ENCODE measurements at regions not wholly inside any gene's neighbourhood (a gene's known extent, or its start where the extent isn't known, plus 50 kb on each side); places are given as distances from the start of the nearest gene placed in this dataset.

DNA sequence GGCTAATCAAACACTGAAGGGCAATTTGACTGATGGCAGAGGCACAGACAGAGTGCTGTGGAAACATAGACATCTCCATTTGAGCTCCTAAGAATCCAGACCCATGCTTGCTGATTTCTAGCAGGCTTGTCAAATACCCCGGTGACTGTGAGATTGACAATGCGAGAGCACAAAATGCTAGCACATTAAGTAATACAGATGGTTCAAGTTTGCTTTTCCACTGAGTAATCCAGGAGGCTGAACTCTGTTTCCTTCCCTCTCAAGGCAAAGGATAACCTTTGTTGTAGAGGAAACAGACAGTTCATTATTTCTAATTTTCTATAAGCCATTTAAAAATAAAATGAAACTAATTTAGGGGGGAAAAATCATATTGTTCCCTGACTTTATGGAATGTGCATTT is 256.5 kb upstream of the CRY1 start:
- DNase-seq: no peak

GRCh38 chr12:107351109-107351508 is 257.8 kb upstream of the CRY1 start:
- DNase-seq: no peak

DNA sequence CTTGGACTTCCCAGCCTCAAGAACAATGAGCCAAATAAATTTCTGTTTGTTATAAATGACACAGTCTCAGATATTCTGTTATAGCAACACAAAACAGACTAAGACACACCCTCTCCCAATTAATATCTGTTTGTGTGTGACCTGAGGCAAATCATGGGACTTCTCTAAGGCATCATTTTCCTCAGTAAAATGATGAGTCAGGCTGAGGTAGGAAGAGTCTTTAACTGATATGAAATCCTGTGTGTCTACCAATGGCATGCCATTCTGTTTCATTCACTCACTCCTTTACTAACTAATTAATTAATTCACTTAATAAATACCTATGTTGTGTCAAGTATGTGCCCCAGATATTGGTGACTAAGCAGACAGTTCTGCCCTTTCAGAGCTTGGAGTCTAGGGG is 258.4 kb upstream of the CRY1 start:
- DNase-seq: no peak

- no peak for DNase-seq
These were observed 259.2 kb upstream of the CRY1 start for GRCh38 chr12:107352347-107353081.

DNA sequence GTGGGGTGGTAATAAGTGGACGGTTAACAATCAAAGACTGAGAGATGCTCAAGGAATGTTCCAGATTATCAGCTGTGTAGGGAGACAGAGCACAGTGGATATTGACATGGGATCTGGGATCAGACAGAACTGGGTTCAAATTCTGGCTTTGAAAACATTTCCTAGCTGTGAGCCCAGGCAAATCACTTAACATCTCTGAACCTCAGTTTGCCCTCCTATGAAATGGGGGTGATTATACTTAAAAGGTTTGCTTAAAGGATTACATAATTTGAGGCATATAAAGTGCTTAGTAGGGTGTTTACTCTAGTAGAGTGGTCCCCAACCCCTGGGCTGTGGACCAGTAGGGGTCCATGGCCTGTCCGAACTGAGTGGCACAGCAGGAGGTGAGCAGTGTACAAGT is 260.0 kb upstream of the CRY1 start:
- DNase-seq: no peak

DNA sequence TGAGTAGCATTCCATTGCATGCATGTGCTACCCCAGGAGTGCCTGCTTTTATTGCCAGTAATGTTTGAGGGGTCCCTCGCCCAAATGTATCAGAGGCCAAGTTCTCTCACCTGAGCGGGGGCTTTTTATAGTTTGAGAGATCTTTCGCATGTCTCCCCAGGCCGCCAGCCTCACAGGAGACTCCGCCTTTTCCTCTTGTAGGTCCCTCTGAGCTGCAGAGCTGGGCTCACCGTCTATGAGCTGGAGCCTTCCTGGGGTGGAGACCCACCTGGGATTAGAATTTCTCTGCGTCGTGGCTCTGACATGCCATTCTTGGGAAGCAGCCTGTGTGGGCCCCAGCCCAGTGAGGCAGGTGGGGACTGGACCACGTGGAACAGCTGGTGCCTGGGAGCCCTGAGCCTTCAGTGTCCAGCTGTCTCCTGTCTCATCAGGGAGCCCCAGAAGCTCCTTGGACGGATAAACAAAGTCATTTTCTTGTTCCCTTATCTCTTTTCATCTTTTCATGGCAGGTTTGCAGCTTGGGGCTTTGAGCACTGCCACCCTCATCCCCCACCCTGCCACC is 261.7 kb upstream of the CRY1 start:
- DNase-seq: no peak

- no peak for DNase-seq
These were observed 262.3 kb upstream of the CRY1 start for GRCh38 chr12:107355612-107356011.

- DNase-seq: no peak
These were observed 263.1 kb upstream of the CRY1 start for GRCh38 chr12:107356266-107356936.

GRCh38 chr12:107356937-107357295 is 263.6 kb upstream of the CRY1 start:
- no peak for DNase-seq

- DNase-seq: no peak
These were observed 266.0 kb upstream of the CRY1 start for GRCh38 chr12:107359382-107359781.

DNA sequence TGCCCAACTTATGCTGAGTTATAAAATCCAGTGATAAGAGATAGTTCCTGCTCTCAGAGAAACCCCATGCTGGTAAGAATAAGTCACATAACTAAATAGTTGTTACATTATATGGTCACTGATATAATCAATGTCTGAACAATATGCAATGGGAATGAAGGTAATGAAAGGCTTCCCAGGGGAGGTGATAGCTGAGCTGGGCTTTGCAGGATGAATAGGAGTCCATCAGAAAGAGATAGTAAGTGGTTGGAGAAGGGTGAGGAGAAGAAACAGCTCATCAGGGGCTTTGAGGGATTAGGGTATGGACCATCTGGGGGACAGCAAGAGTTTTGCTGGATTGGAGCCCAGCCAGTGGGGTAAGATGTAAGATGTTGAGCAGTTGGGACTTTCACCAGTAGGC is 266.7 kb upstream of the CRY1 start:
- DNase-seq: no peak

- DNase-seq: no peak
These were observed 267.1 kb upstream of the CRY1 start for GRCh38 chr12:107360482-107360881.

DNA sequence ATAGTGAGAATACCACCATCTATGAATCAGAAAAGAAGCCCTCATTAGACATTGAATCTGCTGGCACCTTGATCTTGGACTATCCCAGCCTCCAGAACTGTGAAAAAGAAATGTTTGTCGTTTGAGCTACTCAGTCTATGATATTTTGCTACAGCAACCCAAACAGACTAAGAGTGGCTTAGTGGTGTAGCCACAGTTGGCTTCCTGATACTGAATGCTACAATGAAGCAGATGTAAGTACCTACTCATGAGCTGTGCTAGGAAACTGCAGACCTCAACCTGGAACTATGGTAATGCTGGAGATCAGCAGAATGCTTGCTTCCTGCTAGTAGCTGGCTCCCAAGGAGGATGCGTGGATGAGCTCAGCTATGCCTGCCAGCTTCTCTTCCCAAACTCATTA is 268.6 kb upstream of the CRY1 start:
- DNase-seq: no peak

DNA sequence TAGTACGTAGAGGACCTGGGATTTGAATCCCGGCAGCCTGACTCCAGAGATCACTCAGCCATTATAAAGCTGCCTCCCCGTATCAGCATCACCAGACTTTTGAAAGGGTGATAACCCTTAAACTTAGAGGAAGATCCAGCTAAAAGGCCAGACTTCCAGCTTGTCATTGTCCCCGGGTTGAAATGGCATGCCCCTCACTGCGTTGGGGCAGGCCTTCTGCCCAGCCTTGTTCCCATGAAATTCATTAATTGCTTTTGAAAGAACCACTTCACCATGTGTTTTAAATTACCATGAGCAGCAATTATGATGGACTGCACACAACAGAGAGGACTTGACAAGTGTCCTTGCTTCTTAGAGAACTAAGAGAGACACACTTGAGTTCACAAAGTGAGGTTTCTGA is 269.6 kb upstream of the CRY1 start:
- no peak for DNase-seq

DNA sequence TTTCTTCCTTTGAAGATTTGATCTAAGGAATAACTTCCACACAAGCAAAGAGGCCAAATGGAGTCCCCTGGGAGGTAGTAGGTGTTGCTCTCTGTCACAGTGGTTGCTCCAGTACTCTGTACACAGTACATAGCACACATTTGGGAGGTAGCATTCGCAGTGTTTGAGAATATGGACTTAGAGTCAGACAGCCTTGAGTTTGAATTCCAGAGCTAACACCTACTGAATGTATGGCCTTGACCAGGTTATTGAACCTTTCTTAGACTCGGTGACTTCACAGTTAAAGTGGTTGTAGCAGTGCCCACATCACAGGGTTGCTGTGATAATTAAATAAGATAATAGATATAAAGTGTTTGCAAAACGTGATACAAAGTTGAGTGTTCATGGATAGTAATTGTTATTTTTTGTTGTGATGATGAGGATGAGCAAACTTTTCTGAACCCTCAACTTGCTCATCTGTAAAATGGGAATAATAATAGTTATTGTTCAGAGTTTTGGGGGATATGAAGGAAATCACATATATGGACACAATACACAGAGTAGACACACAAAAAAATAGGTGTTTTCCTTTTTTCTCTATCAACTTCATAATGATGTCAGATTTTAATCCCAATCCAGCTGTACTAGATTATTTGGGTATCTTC is 271.6 kb upstream of the CRY1 start:
- DNase-seq: no peak

DNA sequence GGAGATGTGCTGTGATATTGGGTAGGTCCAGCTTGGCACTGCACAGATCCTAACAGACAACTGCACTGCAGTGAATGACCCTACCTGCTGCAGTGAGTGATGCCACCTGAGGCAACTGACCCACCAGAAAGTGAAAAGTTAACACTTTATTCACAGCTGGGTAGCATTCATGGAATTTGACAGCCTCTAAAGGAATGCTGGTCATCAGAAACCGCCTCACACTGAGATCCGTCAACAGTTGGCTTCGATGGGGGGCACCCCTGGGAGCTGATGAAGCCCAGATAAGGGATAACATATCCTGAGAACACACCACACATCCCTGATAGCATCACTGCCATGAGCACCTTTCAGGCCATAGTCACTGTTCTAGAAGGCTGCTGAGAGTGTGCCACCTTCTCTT is 272.4 kb upstream of the CRY1 start:
- DNase-seq: no peak

GRCh38 chr12:107366322-107366721 is 273.0 kb upstream of the CRY1 start:
- no peak for DNase-seq

- no peak for DNase-seq
These were observed 275.2 kb upstream of the CRY1 start for GRCh38 chr12:107368586-107368985.

- DNase-seq: no peak
These were observed 275.7 kb upstream of the CRY1 start for GRCh38 chr12:107369006-107369405.

DNA sequence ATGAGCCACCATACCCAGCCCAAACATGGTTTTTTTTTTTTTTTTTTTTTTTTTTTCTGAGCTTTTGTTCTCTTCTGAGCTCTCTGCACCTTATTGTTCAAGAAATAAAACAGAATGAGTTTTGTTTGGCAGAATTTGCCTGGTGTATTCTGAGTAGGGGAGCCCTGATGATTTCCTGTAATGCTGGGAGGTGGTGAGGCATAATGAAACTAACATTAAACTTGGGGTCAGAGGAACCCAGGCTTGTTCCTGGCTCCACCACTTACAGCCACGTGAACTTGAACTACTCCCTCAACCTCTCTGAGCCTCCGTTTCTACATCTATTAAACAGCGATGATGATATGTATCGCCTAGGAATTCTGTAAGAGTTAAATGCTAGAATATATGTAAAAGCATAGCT is 276.3 kb upstream of the CRY1 start:
- DNase-seq: no peak

GRCh38 chr12:107372229-107372658 is 278.9 kb upstream of the CRY1 start:
- no peak for DNase-seq

DNA sequence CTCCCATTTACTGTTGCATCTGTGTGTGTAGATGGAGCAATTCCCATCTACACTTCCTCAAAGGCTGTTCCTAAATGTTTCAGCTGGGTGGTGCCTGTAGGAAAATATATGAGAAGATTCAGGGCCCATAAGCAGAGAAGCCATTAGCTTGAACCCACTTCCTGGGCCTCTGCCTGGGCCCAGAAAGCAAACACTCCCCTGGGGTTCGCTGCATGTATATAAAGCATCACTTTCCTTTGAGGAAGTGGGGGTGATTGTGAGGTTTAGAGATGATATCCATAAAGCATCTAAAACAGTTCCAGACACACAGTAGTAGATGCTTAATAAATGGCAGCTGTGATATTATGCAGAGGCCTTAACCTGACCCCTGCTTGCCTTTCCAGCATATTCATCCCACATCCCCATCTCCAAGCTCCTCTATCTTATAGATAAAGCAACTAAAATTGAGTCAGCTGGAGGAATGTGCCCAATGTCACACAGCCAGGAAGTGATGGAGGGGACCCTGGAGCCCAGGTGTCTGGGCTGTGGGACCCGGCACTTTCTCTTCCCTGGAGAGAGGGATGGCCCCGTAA is 280.0 kb upstream of the CRY1 start:
- DNase-seq: no peak

DNA sequence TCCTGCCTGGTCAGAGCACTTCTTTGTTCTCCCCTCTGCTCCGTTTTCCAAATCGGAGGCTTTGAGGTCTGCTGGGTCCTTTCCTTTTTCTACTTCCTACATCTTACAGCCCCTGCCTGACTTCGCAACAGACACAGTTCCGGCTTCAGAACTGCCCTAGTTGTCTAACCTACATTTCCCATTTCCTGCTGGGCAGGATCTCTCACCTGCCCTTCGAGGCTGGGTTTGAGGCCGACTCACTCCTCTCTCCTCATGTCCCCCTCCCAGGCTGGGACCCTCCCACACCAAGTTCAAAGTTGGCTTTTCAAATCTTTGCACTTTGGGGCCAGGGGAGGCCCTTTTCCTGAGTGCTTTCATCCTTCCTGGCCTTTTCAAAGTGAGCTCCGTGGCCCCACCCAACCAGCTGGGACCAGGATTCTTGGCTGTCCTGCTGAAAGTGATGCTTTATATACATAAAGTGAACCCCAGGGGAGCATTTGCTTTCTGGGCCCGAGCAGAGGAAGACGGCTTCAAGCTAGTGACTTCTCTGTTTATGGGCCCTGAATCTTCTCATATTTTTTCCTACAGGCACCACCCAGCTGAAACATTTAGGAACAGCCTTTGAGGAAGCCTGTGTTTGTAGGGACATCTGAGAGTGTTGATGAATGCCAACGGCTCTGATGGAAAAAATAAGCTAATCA is 281.0 kb upstream of the CRY1 start:
- no peak for DNase-seq
